Activated gamma-delta T cell treated with anti-CD3 and anti-CD28 coated beads, Interleukin-2, amount 50 U/mL, for 16 hours (primary cell): ENCODE measurements at regions not wholly inside any gene's neighbourhood (a gene's known extent, or its start where the extent isn't known, plus 50 kb on each side); places are given as distances from the start of the nearest gene placed in this dataset.

ENCODE experiments used
- DNase-seq: peaks from one replicate; pipeline ENCODE4 v3.0.0-alpha.2; 2020; ENCODE audit warnings: low read depth

- no peak for DNase-seq
These were observed 1101.7 kb upstream of the GHITM start for GRCh38 chr10:83037653-83038052.

- no peak for DNase-seq
These were observed 1100.7 kb upstream of the GHITM start for GRCh38 chr10:83038631-83039030.

GRCh38 chr10:83045731-83046130, 1093.6 kb upstream of the GHITM start:
- DNase-seq, result no peak

GRCh38 chr10:83050815-83051214, 1088.5 kb upstream of the GHITM start:
- no peak for DNase-seq

- no peak for DNase-seq
These were observed 1076.4 kb upstream of the GHITM start for GRCh38 chr10:83062871-83063270.

GRCh38 chr10:83073472-83073871, 1065.8 kb upstream of the GHITM start:
- no peak for DNase-seq

- no peak for DNase-seq
These were observed 1064.1 kb upstream of the GHITM start for GRCh38 chr10:83075016-83075814.

- DNase-seq, result no peak
These were observed 1063.4 kb upstream of the GHITM start for GRCh38 chr10:83075815-83076355.

- no peak for DNase-seq
These were observed 1062.9 kb upstream of the GHITM start for GRCh38 chr10:83076443-83076842.

- DNase-seq, result no peak
These were observed 1061.1 kb upstream of the GHITM start for GRCh38 chr10:83078160-83078559.

GRCh38 chr10:83078645-83079044, 1060.7 kb upstream of the GHITM start:
- no peak for DNase-seq

GRCh38 chr10:83083831-83084230, 1055.5 kb upstream of the GHITM start:
- DNase-seq, result no peak

GRCh38 chr10:83089335-83089734, 1050.0 kb upstream of the GHITM start:
- DNase-seq, result no peak

GRCh38 chr10:83104616-83105015, 1034.7 kb upstream of the GHITM start:
- DNase-seq, result no peak

- DNase-seq, result no peak
These were observed 1030.6 kb upstream of the GHITM start for GRCh38 chr10:83108565-83109333.

GRCh38 chr10:83119346-83119745, 1020.0 kb upstream of the GHITM start:
- no peak for DNase-seq

- no peak for DNase-seq
These were observed 1017.0 kb upstream of the GHITM start for GRCh38 chr10:83122336-83122735.

GRCh38 chr10:83127942-83128575, 1011.2 kb upstream of the GHITM start:
- no peak for DNase-seq

GRCh38 chr10:83140811-83141210, 998.5 kb upstream of the GHITM start:
- DNase-seq, result no peak

GRCh38 chr10:83142074-83142563, 997.2 kb upstream of the GHITM start:
- no peak for DNase-seq

GRCh38 chr10:83144461-83144860, 994.8 kb upstream of the GHITM start:
- no peak for DNase-seq

- no peak for DNase-seq
These were observed 985.6 kb upstream of the GHITM start for GRCh38 chr10:83153714-83154113.
